Glutamatergic neuron (in vitro differentiated cells): ENCODE measurements at regions not wholly inside any gene's neighbourhood (a gene's known extent, or its start where the extent isn't known, plus 50 kb on each side); places are given as distances from the start of the nearest gene placed in this dataset.

Source experiments
- DNase-seq: peaks from one replicate; pipeline ENCODE4 v3.0.0; 2022
- H3K27ac Mint-ChIP-seq: one replicate; pipeline ENCODE4 v1.8.0; 2020; ENCODE audit warnings: mild to moderate bottlenecking, mixed read lengths, inconsistent platforms; ENCODE audit not compliant: unreplicated experiment
- H3K27me3 Mint-ChIP-seq: one replicate; pipeline ENCODE4 v1.8.0; 2020; ENCODE audit warnings: mild to moderate bottlenecking, moderate library complexity, mixed read lengths, inconsistent platforms; ENCODE audit not compliant: unreplicated experiment
- H3K36me3 Mint-ChIP-seq: one replicate; pipeline ENCODE4 v1.8.0; 2020; ENCODE audit warnings: mild to moderate bottlenecking, mixed read lengths, inconsistent platforms; ENCODE audit not compliant: unreplicated experiment
- H3K4me1 Mint-ChIP-seq: one replicate; pipeline ENCODE4 v1.8.0; 2020; ENCODE audit warnings: mild to moderate bottlenecking, low read depth, mixed read lengths, inconsistent platforms; ENCODE audit not compliant: unreplicated experiment
- H3K4me3 Mint-ChIP-seq: one replicate; pipeline ENCODE4 v1.8.0; 2020; ENCODE audit warnings: mild to moderate bottlenecking, mixed read lengths, inconsistent platforms; ENCODE audit not compliant: unreplicated experiment
- H3K9me3 Mint-ChIP-seq: one replicate; pipeline ENCODE4 v1.8.0; 2020; ENCODE audit warnings: mild to moderate bottlenecking, moderate library complexity, mixed read lengths, inconsistent platforms; ENCODE audit not compliant: unreplicated experiment
- TF ChIP-seq, protein P1 (sequence below): fragments of 200-600 bp; sonication (generic); IDR thresholded peaks from one replicate; pipeline ENCODE4 v1.5.0; 2021; ENCODE audit not compliant: partially characterized antibody, unreplicated experiment

GRCh38 chr1:188669728-188670382 lies 1807.8 kb downstream of the BRINP3 start:
- no peaks in the 10 kb centered on the region for H3K36me3 Mint-ChIP-seq
- H3K4me3 Mint-ChIP-seq: no peak overlapping the region
- no peak for DNase-seq
- H3K4me1 Mint-ChIP-seq: peaks cover 4% of the 10 kb centered on the region
- no peak overlapping the region for H3K27ac Mint-ChIP-seq
- TF ChIP-seq, protein P1, sequence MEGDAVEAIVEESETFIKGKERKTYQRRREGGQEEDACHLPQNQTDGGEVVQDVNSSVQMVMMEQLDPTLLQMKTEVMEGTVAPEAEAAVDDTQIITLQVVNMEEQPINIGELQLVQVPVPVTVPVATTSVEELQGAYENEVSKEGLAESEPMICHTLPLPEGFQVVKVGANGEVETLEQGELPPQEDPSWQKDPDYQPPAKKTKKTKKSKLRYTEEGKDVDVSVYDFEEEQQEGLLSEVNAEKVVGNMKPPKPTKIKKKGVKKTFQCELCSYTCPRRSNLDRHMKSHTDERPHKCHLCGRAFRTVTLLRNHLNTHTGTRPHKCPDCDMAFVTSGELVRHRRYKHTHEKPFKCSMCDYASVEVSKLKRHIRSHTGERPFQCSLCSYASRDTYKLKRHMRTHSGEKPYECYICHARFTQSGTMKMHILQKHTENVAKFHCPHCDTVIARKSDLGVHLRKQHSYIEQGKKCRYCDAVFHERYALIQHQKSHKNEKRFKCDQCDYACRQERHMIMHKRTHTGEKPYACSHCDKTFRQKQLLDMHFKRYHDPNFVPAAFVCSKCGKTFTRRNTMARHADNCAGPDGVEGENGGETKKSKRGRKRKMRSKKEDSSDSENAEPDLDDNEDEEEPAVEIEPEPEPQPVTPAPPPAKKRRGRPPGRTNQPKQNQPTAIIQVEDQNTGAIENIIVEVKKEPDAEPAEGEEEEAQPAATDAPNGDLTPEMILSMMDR: no peak
- peaks cover 3% of the 10 kb centered on the region for H3K27me3 Mint-ChIP-seq
- no peaks in the 10 kb centered on the region for H3K9me3 Mint-ChIP-seq

- Mint-ChIP-seq H3K9me3 (no peaks in the 10 kb centered on the region), H3K27me3 (peaks cover 3% of the 10 kb centered on the region), H3K36me3 (no peaks in the 10 kb centered on the region), H3K4me3 (no peak overlapping the region), H3K4me1 (peaks cover 8% of the 10 kb centered on the region), H3K27ac (no peak overlapping the region)
- TF ChIP-seq, protein P1: no peak
- DNase-seq: no peak
Observed at GRCh38 chr1:188670837-188671236, 1806.8 kb downstream of the BRINP3 start.

- Mint-ChIP-seq H3K9me3 (no peaks in the 10 kb centered on the region), H3K4me1 (peaks cover 8% of the 10 kb centered on the region), H3K4me3 (no peak overlapping the region), H3K36me3 (no peaks in the 10 kb centered on the region), H3K27me3 (peaks cover 3% of the 10 kb centered on the region), H3K27ac (no peak overlapping the region)
- TF ChIP-seq, protein P1: no peak
- DNase-seq: no peak
Observed at GRCh38 chr1:188672153-188672552, 1805.5 kb downstream of the BRINP3 start.

- H3K4me3 Mint-ChIP-seq: no peak overlapping the region
- H3K27me3 Mint-ChIP-seq: peaks cover 1% of the 10 kb centered on the region
- H3K36me3 Mint-ChIP-seq: no peaks in the 10 kb centered on the region
- peaks cover 4% of the 10 kb centered on the region for H3K9me3 Mint-ChIP-seq
- peak; percentile 22 for DNase-seq
- peak overlapping the region; percentile 91 for H3K27ac Mint-ChIP-seq
- TF ChIP-seq, protein P1: no peak
- peaks cover 24% of the 10 kb centered on the region for H3K4me1 Mint-ChIP-seq
Observed at GRCh38 chr1:188689542-188689941, 1788.1 kb downstream of the BRINP3 start.

GRCh38 chr1:188700116-188700515 lies 1777.5 kb downstream of the BRINP3 start:
- H3K4me1 Mint-ChIP-seq: no peaks in the 10 kb centered on the region
- no peak overlapping the region for H3K27ac Mint-ChIP-seq
- DNase-seq: no peak
- TF ChIP-seq, protein P1: no peak
- H3K27me3 Mint-ChIP-seq: no peaks in the 10 kb centered on the region
- H3K4me3 Mint-ChIP-seq: no peak overlapping the region
- H3K36me3 Mint-ChIP-seq: peaks cover 5% of the 10 kb centered on the region
- peaks cover 2% of the 10 kb centered on the region for H3K9me3 Mint-ChIP-seq
